NCI-H2196 (cell line): ENCODE measurements at regions not wholly inside any gene's neighbourhood (a gene's known extent, or its start where the extent isn't known, plus 50 kb on each side); places are given as distances from the start of the nearest gene placed in this dataset.

Source experiments
- DNase-seq: peaks from one replicate; lab custom pipeline; 2025; ENCODE audit not compliant: unreplicated experiment; lab: John Stamatoyannopoulos, UW

- no peak for DNase-seq
Observed at GRCh38 chr1:4033713-4034112, 133.6 kb upstream of the C1orf174 start.

- no peak for DNase-seq
Observed at GRCh38 chr1:4034318-4034887, 134.3 kb upstream of the C1orf174 start.

- DNase-seq: no peak
Observed at GRCh38 chr1:4044967-4045366, 144.9 kb upstream of the C1orf174 start.

DNA sequence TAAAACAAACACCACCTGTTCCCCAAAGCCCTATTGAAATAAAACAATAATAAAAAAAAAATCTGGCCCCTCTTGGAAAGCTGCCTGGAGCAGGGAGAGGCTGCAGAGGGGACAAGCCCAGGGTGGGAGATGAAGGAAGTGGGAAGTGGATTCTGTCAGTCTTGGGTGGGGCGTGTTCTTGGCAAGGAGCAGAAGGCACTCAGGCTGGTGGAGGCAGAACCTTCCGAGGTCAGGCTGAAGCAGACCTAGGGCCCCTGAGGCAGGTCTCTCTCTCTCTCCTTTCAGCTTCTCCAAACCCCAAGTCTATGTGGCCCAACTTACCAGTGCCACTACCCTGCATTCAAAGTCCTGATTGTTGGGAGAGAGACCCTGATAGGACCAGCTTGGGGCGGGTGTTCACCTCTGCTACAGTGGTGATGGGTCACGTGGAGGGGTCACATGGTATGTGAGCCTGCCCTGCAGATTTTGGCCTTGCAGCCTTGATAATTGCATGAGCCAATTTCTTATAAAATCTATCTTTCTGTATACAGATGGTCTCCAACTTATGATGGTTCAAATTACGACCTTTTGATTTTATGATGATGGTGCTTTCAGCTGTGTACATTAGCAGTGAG is 145.4 kb upstream of the C1orf174 start:
- no peak for DNase-seq

DNA sequence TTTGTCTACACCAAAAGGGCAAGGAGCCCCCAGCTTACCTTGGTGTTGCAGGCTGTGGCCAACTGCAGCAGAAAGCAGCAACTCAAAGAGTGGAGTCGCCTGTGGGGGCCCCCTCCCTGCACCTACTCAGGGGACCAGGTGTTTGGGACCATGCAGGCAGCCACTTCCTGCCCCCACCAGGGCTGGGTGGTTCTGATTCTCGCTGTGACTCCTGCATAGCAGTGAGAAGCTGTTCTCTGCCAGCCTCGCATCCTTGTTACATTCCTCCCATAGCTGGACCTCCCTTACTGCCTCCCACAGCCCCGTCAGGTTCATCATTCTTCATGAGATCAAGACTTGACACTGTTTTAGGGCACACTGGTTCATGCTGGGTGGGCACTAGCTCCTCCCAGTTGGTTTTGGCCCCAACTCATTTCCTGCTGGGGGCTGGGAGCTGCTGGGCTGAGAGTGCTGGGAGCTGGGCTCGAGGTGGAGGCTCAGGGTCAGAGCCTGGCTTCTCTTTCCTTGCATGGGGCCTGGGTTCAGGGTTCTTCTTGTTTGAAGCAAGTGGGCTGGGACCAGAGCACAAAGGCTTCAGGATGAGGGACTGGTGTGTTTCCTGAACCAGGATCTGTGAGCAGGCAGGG is 146.9 kb upstream of the C1orf174 start:
- no peak for DNase-seq

DNA sequence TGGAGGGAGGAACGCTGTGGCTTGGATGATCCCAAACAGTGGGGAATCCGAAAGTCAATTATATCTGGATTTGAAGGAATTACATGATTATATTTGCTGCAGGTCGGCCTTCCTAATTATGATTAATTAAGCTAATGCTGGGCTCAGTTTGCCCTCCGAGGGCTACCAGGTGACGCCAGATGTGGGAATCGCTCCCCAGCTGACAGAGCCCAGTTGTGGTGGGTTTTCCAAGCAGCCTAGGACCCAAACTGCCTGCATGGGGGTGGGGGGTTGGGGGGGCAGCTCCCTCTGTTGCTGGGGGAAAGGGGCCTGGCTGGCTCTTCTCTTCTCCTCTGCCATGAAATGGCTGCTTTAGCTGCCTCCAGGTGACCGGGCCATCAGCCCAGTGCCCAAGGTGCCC is 147.6 kb upstream of the C1orf174 start:
- no peak for DNase-seq

DNA sequence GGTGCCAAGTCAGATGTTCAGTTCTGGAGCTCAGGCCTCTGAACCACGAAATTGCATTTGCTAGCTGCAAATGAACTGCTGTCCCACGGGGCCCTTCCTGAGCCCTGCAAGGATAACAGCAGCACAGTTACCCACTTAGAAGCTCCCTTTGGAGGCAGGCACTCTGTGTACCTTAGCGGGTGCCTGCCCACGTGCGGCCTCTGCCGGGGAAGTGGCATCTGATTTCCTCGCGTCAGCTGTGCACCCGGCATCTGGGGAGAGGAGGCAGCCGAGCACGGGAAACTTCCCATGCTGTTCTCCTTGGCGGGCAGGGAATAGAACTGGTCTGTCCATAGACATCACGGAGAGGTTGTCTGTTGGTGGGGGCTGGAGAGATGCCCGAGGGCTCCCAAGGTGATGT is 148.0 kb upstream of the C1orf174 start:
- no peak for DNase-seq

- no peak for DNase-seq
Observed at GRCh38 chr1:4048921-4049320, 148.8 kb upstream of the C1orf174 start.

GRCh38 chr1:4050998-4051397 is 150.9 kb upstream of the C1orf174 start:
- no peak for DNase-seq

DNA sequence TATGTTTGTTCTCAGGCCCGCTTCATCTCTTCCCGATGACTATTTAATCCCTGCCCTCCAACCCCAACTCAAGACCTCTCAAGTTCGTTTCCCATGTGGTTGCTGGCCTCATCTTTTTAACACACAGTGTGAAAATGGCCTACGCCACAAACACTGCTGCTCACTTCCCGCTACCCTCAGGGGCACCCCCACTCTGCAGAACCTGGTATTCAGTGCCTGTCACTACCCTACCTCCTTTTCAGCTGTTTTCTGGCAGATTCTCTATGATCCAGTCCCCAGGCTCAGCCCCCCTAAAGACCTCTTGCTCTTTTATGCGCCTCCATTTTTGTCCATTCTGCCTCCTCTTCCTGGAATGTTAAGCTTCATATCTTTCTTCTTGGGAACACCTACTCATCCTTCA is 152.6 kb upstream of the C1orf174 start:
- no peak for DNase-seq

DNA sequence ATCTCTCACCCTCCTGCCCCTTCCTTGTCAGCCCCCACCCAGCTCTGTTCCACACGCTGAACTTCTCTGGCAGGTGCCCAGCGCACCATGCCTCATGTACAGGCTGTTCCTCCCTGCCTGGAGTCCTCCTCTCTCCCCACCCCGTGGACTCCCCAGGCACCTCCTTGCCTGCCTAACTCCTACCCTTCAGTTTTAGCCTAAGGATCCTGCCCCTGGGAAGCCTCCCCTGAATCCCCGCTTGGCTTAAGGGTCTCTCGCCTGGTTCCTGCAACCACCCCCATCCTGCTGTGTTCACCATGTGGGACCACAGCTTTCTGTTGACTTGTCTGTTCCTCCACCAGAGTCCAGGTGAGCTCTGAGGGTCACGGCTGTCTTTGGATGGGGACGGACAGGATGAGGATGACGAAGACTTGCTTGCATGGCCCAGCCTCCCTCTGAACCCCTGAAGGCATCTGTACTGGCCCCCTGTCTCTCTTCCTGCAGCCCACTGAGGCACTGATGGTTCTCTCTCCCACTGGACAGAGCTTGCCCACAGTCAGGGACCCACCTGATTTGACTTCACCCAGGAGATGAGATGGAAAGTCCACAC is 153.2 kb upstream of the C1orf174 start:
- no peak for DNase-seq

GRCh38 chr1:4053774-4054173 is 153.7 kb upstream of the C1orf174 start:
- DNase-seq: no peak

GRCh38 chr1:4055294-4055967 is 155.4 kb upstream of the C1orf174 start:
- DNase-seq: no peak

- DNase-seq: no peak
Observed at GRCh38 chr1:4056422-4056821, 156.3 kb upstream of the C1orf174 start.

DNA sequence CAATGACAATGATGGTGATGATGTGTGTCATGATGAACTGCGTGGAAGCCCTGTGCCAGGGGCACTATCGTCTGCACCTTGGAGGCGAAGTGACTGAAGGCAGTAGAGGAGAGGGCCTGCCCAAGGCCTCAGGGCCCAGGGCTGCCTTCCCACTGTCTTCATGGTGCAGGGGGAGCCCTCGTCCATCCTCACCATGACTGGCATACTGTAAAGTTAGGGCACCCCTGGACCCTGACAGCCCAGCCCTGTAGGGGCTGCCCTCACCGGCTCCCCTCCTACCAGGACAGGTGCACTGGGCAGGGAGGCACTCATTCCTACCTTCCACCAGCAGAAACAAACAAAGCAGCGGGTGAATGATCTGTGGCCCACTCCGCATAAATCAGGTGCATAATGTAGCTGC is 156.9 kb upstream of the C1orf174 start:
- DNase-seq: no peak

GRCh38 chr1:4057603-4058002 is 157.5 kb upstream of the C1orf174 start:
- no peak for DNase-seq

DNA sequence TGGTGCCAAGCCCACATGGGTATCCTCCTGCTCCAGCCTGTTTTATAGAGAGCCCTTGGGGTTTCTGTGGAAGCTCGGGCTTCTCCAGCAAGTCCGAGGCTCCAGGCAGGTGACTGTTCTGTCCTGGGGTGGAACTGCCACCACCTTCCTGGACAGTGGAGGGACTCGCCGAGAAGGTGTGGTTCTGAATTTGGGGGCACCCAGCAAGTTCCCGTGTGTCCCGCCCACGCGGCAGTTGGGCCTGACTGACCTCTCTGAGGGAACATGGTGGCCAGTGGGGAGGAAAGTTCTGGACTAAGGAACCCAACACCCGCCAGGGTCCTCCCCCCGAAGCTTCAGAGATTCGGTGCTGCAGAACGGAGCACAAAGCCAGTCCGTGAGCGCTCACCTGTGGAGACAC is 158.1 kb upstream of the C1orf174 start:
- DNase-seq: no peak

- DNase-seq: no peak
Observed at GRCh38 chr1:4058706-4059105, 158.6 kb upstream of the C1orf174 start.

GRCh38 chr1:4059270-4059669 is 159.2 kb upstream of the C1orf174 start:
- no peak for DNase-seq

DNA sequence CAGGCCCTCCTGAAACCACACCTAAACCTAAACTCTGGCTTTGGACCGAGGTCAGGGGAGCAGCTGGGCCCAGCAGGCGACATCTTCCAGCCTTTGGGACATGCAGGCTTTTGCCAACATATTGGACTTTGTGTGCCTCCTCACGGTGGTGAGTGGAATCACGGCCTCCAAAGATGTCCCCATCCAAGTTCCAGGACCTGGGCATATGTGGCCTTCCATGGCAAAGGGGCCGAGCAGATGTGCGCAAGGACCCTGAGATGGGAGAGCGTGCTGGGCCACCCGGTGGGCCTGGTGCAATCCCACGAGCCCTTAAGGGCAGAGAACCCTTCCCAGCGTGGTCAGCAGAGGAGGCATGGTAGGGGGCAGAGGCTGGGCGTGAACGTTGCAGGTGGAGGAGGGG is 160.8 kb upstream of the C1orf174 start:
- DNase-seq: no peak

- DNase-seq: no peak
Observed at GRCh38 chr1:4061521-4062031, 161.5 kb upstream of the C1orf174 start.

DNA sequence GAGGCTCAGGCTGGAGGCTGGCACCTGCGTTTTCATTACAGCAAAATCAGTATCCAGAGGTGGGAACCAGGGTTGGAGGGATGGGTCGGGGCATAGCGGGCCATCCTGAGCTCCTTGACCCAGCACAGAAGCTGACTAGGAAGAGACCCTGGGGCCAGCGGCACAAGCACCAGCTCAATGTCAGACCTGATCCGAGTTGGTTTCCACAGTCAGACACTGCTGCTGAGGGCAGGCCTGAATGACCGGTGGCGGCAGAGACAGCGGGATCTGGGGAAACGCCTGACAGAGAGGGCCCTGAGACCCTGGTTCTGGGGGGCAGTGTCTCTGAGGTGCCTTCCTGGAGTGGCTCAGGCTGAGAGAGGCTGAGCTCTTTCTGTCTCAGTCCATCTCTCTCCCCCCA is 162.0 kb upstream of the C1orf174 start:
- DNase-seq: no peak
